CD14-positive monocyte (primary cell): ENCODE measurements at regions not wholly inside any gene's neighbourhood (a gene's known extent, or its start where the extent isn't known, plus 50 kb on each side); places are given as distances from the start of the nearest gene placed in this dataset.

ENCODE experiments used
- DNase-seq, 3 donors: peaks; one replicate each; pipeline ENCODE4 v3.0.0-alpha.2; 2011 to 2022
- H2AFZ ChIP-seq: 2 replicates; pipeline ENCODE4 v1.6.0; 2012; ENCODE audit warnings: mild to moderate bottlenecking, low read depth, low read length, inconsistent platforms; ENCODE audit not compliant: insufficient read depth, poor library complexity, severe bottlenecking
- H3K27ac ChIP-seq, 2 donors: 1 replicate in 1 of 2; 2 replicates in 1 of 2; pipeline ENCODE4 v1.5.1; 2012 to 2013; ENCODE audit warnings: low read length in 2 of 2, control low read depth in 1 of 2, inconsistent platforms in 1 of 2, low read depth in 1 of 2, mild to moderate bottlenecking in 1 of 2
- H3K27me3 ChIP-seq, 2 donors: one replicate each; pipeline versions ENCODE4 v1.6.0 to v1.6.1; 2011 to 2013; ENCODE audit warnings: low read length in 2 of 2; ENCODE audit not compliant: control insufficient read depth in 2 of 2, insufficient read depth in 2 of 2
- H3K36me3 ChIP-seq, 2 donors: replicated peaks in 1 of 2; 1 replicate in 1 of 2; 2 replicates in 1 of 2; pipeline versions ENCODE4 v1.5.1 to v1.6.1; 2012 to 2013; ENCODE audit warnings: low read length in 2 of 2, control low read depth in 1 of 2, inconsistent platforms in 1 of 2, mild to moderate bottlenecking in 1 of 2; ENCODE audit not compliant: insufficient read depth in 2 of 2, control insufficient read depth in 1 of 2
- H3K4me1 ChIP-seq, 2 donors: 1 replicate in 1 of 2; 2 replicates in 1 of 2; pipeline versions ENCODE4 v1.5.1 to v1.6.1; 2012 to 2013; ENCODE audit warnings: low read length in 2 of 2, control low read depth in 1 of 2, inconsistent platforms in 1 of 2, mild to moderate bottlenecking in 1 of 2, moderate library complexity in 1 of 2; ENCODE audit not compliant: insufficient read depth in 2 of 2, control insufficient read depth in 1 of 2
- H3K4me2 ChIP-seq: replicated peaks from 2 replicates; pipeline ENCODE3; 2012; ENCODE audit warnings: low read length, moderate library complexity, mild to moderate bottlenecking; ENCODE audit not compliant: poor library complexity, severe bottlenecking; ENCODE audit errors: extremely low read depth
- H3K4me3 ChIP-seq, 3 experiments: fragments of 200-600 bp in 1 of 3; sonication (generic) in 1 of 3; replicated peaks in 1 of 3; 1 replicate in 2 of 3; 2 replicates in 1 of 3; pipeline ENCODE4 v1.5.1; 2011 to 2013; ENCODE audit warnings: low read length in 3 of 3, mild to moderate bottlenecking in 3 of 3, control low read depth in 2 of 3, low read depth in 2 of 3, inconsistent platforms in 1 of 3, moderate library complexity in 1 of 3
- H3K79me2 ChIP-seq: 2 replicates; pipeline ENCODE4 v1.6.0; 2012; ENCODE audit warnings: mild to moderate bottlenecking, control low read depth, inconsistent platforms, low read length, moderate library complexity; ENCODE audit not compliant: insufficient read depth
- H3K9ac ChIP-seq: 2 replicates; pipeline ENCODE4 v1.6.0; 2017; ENCODE audit warnings: low read length, mild to moderate bottlenecking; ENCODE audit not compliant: insufficient read depth, poor library complexity, severe bottlenecking
- H3K9me3 ChIP-seq, 2 donors: replicated peaks in 1 of 2; 1 replicate in 1 of 2; 2 replicates in 1 of 2; pipeline versions ENCODE4 v1.5.1 to v1.6.1; 2012 to 2013; ENCODE audit warnings: low read length in 2 of 2, control low read depth in 1 of 2; ENCODE audit not compliant: control insufficient read depth in 1 of 2, insufficient read depth in 1 of 2
- H4K20me1 ChIP-seq: 2 replicates; pipeline ENCODE4 v1.6.0; 2012; ENCODE audit warnings: mild to moderate bottlenecking, low read length, control low read depth, moderate library complexity; ENCODE audit not compliant: insufficient read depth
- H3K27ac Mint-ChIP-seq, 7 donors: one replicate each; pipeline ENCODE4 v1.8.0; 2020; ENCODE audit warnings: mild to moderate bottlenecking in 7 of 7, mixed read lengths in 7 of 7, moderate library complexity in 6 of 7, inconsistent platforms in 2 of 7
- H3K27me3 Mint-ChIP-seq, 3 donors: one replicate each; pipeline ENCODE4 v1.8.0; 2021 to 2022; ENCODE audit warnings: low read depth in 3 of 3, mild to moderate bottlenecking in 3 of 3, mixed read lengths in 3 of 3, moderate library complexity in 3 of 3, inconsistent platforms in 1 of 3
- H3K36me3 Mint-ChIP-seq, 2 donors: one replicate each; pipeline ENCODE4 v1.8.0; 2020; ENCODE audit warnings: mixed read lengths in 2 of 2, inconsistent platforms in 1 of 2, mild to moderate bottlenecking in 1 of 2
- H3K4me1 Mint-ChIP-seq: one replicate; pipeline ENCODE4 v1.8.0; 2020; ENCODE audit warnings: mild to moderate bottlenecking, mixed read lengths
- H3K4me3 Mint-ChIP-seq, 2 donors: one replicate each; pipeline ENCODE4 v1.8.0; 2020; ENCODE audit warnings: mild to moderate bottlenecking in 2 of 2, mixed read lengths in 2 of 2, moderate library complexity in 1 of 2
- H3K9me3 Mint-ChIP-seq, 7 donors: one replicate each; pipeline ENCODE4 v1.8.0; 2020 to 2022; ENCODE audit warnings: mixed read lengths in 7 of 7, mild to moderate bottlenecking in 6 of 7, moderate library complexity in 6 of 7, inconsistent platforms in 2 of 7
- WGBS: methylation state at CpG from one replicate; pipeline ENCODE4 v1.1.5; 2013; ENCODE audit warnings: missing lambda C conversion rate; ENCODE audit not compliant: insufficient coverage; 5-methylcytosine and 5-hydroxymethylcytosine counted together
- intact Hi-C, 2 donors: fragments of 100-400 bp; cut with micrococcal nuclease; formaldehyde crosslinking; loops; one replicate each; pipeline versions ENCODE4 v1.15.0 to v1.15.1; 2023
- TF ChIP-seq, protein P1 (sequence below): fragments of 200-600 bp; IDR thresholded peaks from one replicate; pipeline ENCODE4 v1.8.0; 2022; ENCODE audit warnings: antibody characterized with exemption, mild to moderate bottlenecking

DNA sequence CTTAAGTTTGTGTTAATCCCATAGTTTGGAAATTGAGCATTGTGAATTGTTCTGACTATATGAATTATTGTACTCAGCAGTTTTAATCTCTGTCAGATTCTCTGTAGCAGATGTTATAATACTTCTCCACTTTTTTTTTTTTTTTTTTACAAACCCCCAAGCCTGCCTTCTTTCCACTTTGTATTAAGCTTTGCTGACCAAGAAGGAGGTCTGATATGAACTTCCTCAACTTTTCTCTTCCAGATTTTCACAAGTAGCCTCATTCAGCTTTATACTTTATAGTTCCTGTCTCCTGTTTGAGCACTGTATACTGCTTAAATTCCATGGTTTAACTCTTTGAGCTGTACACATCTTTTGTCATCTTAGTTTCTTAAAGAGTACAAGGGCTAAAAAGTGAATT is 105.0 kb downstream of the HAUS1 start:
- Mint-ChIP-seq H3K4me3 (no peak overlapping the region), H3K9me3 (no peaks in the 10 kb centered on the region), H3K27me3 (no peaks in the 10 kb centered on the region), H3K27ac (peak overlapping the region in 3 of 7 donors; percentile 43 to 70 (median 68)), H3K4me1 (peaks cover 59% of the 10 kb centered on the region), H3K36me3 (peaks cover 11 to 22% of the 10 kb centered on the region in 2 donors)
- TF ChIP-seq, protein P1, sequence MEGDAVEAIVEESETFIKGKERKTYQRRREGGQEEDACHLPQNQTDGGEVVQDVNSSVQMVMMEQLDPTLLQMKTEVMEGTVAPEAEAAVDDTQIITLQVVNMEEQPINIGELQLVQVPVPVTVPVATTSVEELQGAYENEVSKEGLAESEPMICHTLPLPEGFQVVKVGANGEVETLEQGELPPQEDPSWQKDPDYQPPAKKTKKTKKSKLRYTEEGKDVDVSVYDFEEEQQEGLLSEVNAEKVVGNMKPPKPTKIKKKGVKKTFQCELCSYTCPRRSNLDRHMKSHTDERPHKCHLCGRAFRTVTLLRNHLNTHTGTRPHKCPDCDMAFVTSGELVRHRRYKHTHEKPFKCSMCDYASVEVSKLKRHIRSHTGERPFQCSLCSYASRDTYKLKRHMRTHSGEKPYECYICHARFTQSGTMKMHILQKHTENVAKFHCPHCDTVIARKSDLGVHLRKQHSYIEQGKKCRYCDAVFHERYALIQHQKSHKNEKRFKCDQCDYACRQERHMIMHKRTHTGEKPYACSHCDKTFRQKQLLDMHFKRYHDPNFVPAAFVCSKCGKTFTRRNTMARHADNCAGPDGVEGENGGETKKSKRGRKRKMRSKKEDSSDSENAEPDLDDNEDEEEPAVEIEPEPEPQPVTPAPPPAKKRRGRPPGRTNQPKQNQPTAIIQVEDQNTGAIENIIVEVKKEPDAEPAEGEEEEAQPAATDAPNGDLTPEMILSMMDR: no peak
- no peak overlapping the region for H3K4me3 ChIP-seq
- H4K20me1 ChIP-seq: peaks cover 97% of the 10 kb centered on the region
- H3K27ac ChIP-seq: peak overlapping the region in 1 of 2 donors; percentile 3
- intact Hi-C loops: no loop called here
- no peak overlapping the region for H3K9ac ChIP-seq
- no peak for DNase-seq
- H3K27me3 ChIP-seq: no peaks in the 10 kb centered on the region
- H3K36me3 ChIP-seq: peaks cover 3 to 12% of the 10 kb centered on the region in 2 donors
- H3K9me3 ChIP-seq: no peaks in the 10 kb centered on the region
- no peak overlapping the region for H2AFZ ChIP-seq
- peaks cover 99% of the 10 kb centered on the region for H3K79me2 ChIP-seq
- H3K4me1 ChIP-seq: peaks cover 7 to 28% of the 10 kb centered on the region in 2 donors
- H3K4me2 ChIP-seq: no peak overlapping the region

DNA sequence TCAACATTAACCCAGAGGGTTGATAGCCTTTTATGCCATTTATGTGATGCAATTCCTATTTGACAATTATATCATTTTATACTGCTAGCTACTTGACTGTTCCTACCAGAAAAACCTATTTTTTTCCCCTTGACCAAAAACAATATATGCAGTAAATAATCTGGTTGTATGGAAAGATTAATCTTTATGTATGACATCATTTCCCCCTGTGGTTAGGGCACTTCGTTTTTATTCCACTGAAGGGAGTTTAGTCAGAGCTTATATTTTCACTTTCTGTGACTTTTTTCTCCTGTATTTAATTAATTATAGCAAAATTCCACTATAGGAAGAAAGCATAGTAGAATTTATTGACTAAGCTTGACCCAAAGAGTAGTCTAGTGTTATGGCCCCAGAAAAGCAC is 107.6 kb downstream of the HAUS1 start:
- H3K4me3 ChIP-seq: no peak overlapping the region

More for the DNA sequence above, 107.6 kb downstream of the HAUS1 start:
- Histone ChIP-seq H3K36me3 (peaks cover 13 to 26% of the 10 kb centered on the region in 2 donors), H3K27me3 (no peaks in the 10 kb centered on the region), H3K4me2 (peak overlapping the region; percentile 24), H3K9me3 (no peaks in the 10 kb centered on the region), H3K4me1 (peaks cover 3 to 12% of the 10 kb centered on the region in 2 donors), H3K27ac (peak overlapping the region in 1 of 2 donors; percentile 62), H2AFZ (no peak overlapping the region), H3K79me2 (peaks cover 99% of the 10 kb centered on the region), H4K20me1 (peaks cover 96% of the 10 kb centered on the region), H3K9ac (no peak overlapping the region)
- Mint-ChIP-seq H3K36me3 (peaks cover 16 to 25% of the 10 kb centered on the region in 2 donors), H3K9me3 (no peaks in the 10 kb centered on the region), H3K27me3 (no peaks in the 10 kb centered on the region), H3K4me3 (peak overlapping the region in 1 of 2 donors; percentile 23), H3K27ac (peak overlapping the region in 4 of 7 donors; percentile 11 to 56 (median 30)), H3K4me1 (peaks cover 35% of the 10 kb centered on the region)
- intact Hi-C loops: loop anchor here in 1 of 2 donors (5.0 kb wide), 1 partner anchor 40 kb away; a partner anchor contains a TSS
- peak in 2 of 3 donors; percentile 10 to 16 for DNase-seq
- TF ChIP-seq, protein P1: no peak
- WGBS: no CpG with 5 or more reads among the region's 1 CpG
